HG02884 (cell line): ENCODE measurements at regions not wholly inside any gene's neighbourhood (a gene's known extent, or its start where the extent isn't known, plus 50 kb on each side); places are given as distances from the start of the nearest gene placed in this dataset.

Experiments
- ATAC-seq: cut with Tn5 transposase; IDR thresholded peaks from one replicate; pipeline ENCODE4 v1.9.1; 2021; ENCODE audit warnings: mild to moderate bottlenecking, moderate library complexity; ENCODE audit not compliant: unreplicated experiment

DNA sequence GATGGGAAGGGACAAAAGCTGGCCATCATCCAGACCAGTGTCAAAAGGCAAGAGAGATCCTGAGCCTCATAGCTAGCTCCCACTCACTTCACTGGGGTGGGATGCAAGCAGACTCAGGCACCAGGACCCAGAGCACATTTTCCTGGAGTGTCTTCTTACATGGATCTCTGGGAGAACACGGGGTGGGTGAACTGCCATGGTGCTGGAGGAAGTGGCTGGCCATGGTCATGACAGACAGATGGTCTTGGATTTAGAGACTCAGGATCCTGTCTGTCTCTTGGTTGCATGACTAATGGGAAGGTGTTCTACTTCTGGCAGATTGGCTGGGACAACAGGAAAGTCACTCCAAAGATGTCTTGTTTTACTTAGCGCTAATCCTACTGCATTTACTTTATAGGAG lies 311.5 kb downstream of the ATP23 start:
- ATAC-seq = no peak

DNA sequence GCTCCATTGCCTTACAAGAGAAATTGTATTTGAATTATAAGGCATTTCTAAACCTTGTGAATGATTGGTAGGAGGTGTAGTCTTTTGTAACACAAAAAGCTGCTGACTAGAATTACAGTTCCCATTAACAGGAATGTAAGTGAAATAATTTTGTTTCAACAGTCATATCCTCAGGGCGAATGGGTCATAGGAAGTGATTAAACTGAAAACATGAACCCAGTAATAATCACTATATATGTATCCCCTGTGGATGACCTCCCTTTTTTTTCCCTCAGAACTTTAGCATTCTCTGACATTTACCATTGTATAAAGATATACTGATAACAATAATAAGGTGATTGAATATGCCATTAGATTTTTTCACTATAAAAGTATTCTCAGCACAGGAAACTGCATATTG lies 312.3 kb downstream of the ATP23 start:
- ATAC-seq = no peak

DNA sequence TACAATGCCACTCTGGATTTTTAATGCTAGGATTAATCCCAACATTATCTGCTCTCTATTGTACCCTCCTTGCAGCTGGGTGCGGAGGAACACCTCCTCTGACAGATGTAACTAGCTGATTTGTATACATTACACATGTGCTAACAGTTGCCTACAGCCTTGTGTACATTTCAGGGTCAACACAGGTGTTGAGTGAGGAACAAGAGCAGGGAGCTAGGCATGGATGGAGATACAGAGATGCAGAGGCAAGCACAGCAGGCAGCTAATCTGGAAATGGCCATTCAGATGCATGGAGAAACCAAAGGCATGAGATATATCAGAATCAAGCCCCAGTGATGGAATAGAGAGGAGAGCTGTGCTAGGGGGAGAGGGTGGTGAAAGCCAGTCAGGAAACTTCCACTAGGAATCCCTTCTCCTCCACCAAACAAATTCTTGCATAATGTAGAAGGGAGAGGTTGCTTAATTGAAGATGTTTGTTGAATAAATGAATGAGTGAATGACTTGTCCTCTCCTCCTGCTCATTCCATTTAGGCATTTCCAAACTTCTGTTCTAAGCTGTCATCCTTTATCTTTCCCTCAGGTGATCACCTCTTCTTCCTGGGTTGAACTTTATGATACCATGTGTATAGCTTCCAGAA lies 313.2 kb downstream of the ATP23 start:
- ATAC-seq = no peak

GRCh38 chr12:58262796-58263195 lies 321.4 kb downstream of the ATP23 start:
- ATAC-seq = no peak

DNA sequence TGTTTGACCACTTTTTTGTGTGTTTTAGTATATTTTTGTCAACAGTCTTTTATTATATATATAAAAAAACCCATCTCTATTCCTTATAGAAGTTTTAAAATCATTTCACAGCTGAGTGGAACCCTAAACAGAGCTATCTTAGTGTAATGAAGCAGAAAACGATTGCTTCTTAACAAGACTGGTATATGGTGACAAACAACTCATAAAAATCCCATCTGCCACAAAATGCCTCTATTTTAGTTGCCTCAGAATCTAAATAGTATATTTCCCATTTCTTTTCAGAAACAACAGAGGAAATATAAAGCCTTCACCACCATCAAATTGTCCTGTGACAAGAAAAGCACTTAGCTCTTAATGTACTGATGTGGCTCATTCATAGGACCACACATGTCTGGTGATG lies 322.4 kb downstream of the ATP23 start:
- no peak for ATAC-seq

DNA sequence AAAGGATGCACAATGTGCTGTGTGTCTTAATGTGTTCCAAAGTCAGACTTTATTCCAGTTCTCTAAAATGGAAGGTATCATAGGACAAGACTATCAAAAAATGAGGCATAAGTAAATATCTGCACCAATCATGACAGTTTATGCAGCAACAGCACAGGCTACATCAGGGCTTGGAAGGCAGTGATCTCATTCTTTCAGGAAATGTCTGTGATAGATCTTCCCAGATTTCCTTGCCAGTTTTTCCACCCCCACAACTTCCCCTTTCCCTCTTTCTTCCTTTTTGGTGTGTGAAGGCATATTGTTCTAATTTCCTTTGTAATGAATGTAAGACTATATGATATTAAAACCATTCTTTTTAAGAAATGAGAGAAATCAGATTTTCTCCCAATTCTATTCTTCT lies 326.7 kb downstream of the ATP23 start:
- no peak for ATAC-seq

GRCh38 chr12:58269476-58269875 lies 328.1 kb downstream of the ATP23 start:
- ATAC-seq = no peak

DNA sequence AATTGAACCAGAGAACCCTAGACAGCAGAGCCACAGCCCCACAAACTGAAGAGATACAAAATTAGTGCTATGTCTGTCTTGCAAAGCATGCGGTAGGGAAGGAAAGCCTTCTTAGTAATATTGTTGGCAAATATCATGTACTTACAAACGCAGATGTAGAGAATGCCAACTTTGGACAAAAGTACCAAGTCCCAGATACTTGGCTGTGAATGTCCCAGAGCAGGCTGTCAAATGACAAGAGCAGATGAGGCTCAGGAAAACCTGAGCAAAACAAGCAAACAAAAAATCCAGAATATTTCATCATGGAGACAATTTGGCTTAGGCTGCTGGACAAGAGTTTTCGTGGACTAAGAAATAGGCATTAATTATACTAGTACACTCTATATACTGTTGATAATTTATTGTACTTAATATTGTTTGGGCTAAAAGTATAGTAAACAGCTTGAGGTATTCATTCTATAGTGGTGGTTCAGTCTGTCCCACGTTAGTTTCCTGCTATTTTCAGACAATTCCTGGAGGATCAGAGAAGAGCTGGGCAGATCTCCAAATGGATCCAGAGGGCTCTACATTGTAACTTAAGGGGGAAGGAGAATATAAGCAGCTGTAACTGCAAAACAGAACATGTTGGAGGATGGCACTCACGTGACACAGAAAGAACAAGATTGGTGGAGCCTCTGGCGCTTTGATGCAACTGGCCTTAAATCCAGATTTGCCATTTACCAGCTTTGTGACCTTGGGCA lies 329.8 kb downstream of the ATP23 start:
- ATAC-seq = no peak

DNA sequence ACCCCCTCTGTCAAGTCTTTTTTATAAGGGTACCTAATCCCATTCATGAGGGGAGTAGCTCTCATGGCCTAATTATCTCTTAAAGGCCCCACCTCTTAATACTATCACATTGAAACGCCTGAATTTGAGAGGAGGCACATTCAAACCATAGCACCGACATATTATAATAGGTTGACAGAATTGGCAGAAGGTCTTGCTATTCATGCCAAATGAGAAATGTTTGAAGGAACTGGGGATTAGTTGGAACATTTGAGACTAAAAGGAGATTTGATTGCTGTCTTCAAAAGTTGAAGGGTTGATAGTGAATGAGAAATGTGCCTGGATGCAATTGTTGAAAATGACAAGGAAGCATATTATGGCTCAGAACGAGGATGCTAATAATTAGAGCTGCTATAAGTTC lies 331.1 kb downstream of the ATP23 start:
- no peak for ATAC-seq

DNA sequence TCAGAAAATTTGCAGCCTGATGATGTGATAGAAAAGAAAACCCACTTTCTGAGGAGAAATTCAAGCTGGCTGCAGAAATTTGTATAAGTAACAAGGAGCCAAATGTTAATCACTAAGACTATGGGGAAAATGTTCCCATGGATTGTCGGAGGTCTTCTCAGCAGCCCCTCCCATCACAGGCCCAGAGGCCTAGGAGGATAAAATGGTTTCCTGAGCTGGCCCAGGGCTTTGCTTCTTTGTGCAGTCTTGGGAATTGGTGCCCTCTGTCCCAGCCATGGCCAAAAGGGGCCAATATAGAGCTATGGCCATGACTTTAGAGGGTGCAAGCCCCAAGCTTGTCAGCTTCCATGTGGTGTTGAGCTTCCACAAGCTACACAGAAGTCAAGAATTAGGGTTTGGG lies 335.9 kb downstream of the ATP23 start:
- ATAC-seq = no peak

- ATAC-seq = no peak
These were observed 342.2 kb downstream of the ATP23 start for GRCh38 chr12:58283553-58283952.

DNA sequence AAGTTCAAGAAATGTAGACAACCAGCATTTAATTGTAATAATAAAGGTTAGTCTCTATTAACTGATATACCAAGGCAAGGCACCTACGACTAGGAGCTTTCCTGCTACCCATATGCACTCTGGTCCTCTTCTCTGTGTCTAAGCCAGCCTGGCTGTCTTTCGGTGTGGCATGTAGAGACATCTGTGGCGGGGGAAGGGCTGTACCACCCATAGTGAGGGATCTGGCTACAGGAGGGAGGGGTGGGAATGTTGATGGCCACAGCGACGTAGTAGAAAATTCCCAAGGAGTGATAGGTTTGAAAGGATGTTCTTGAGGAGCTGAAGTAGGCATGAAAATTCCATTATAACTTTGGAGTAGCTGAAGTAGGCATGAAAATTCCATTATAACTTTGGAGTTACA lies 344.2 kb downstream of the ATP23 start:
- ATAC-seq = no peak

DNA sequence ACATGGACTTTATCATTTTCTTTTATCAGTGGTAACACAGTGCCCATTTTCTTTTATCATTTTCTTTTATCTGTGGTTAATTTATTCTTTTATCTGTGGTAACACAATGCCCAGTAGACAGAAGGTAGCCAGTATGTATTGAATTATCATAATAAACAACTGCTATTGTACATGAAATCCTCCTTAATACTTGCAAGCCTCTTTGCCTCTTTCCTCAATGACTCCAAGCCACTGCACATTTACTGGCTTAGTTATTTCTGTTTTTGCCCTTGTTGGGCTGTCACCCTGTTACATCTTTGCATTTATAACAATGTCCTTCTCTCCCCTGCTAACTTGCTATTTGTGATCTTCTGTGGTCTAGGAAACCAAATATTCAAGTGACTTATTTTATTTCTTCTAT lies 345.0 kb downstream of the ATP23 start:
- no peak for ATAC-seq

GRCh38 chr12:58288190-58288589 lies 346.8 kb downstream of the ATP23 start:
- ATAC-seq = no peak

DNA sequence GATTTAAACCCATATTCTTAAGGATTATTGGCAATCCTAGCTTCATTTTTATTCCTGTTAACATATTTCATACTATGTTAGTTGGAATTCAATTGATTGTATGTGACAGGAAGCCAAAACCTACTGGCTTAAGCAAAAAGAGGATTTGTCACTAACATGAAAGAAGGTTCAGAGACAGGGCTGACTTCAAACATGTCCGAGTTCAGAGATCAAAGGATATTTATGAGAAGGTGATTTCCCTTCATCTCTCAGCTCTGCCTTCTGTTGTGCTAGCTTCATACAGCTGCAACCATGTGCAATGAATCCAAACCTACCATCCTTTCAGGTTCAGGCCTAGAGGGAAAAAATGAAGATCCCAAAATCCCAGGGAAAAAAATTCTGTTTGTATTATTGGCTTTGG lies 349.7 kb downstream of the ATP23 start:
- ATAC-seq = peak; percentile 60

DNA sequence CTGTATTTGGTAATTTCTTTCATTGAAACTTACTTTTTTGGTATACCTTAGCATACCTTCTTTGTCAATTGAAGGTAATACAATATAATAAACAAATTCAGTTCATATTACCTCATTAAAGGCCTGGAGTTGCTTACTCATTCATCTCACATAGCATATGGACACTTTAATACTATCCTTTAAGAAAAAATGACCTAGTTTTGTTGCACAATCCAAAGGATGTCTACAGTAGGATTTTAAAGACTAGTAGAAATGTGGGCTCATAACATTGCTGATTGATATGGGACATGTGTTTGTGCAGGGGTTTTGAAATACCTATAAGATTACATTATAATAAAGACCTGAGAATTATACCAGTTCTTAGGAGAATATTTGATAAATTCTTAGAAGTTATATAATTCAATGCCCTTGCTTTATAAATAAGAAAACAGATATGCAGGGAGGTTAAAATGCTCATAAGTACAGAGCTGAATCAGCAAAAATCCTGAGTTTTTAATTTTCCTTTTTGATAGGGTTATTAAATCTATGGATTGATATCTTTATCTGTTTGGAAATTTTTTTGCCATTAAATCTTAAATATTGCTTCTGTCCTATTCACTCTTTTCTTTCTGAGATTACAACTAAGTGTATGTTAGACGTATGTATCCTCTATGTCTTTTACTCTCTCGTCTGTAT lies 352.1 kb downstream of the ATP23 start:
- no peak for ATAC-seq

GRCh38 chr12:58295268-58295667 lies 353.9 kb downstream of the ATP23 start:
- ATAC-seq = no peak

GRCh38 chr12:58296863-58297262 lies 355.5 kb downstream of the ATP23 start:
- no peak for ATAC-seq

GRCh38 chr12:58298803-58299202 lies 357.4 kb downstream of the ATP23 start:
- ATAC-seq = no peak

GRCh38 chr12:58299371-58299770 lies 358.0 kb downstream of the ATP23 start:
- ATAC-seq = no peak

DNA sequence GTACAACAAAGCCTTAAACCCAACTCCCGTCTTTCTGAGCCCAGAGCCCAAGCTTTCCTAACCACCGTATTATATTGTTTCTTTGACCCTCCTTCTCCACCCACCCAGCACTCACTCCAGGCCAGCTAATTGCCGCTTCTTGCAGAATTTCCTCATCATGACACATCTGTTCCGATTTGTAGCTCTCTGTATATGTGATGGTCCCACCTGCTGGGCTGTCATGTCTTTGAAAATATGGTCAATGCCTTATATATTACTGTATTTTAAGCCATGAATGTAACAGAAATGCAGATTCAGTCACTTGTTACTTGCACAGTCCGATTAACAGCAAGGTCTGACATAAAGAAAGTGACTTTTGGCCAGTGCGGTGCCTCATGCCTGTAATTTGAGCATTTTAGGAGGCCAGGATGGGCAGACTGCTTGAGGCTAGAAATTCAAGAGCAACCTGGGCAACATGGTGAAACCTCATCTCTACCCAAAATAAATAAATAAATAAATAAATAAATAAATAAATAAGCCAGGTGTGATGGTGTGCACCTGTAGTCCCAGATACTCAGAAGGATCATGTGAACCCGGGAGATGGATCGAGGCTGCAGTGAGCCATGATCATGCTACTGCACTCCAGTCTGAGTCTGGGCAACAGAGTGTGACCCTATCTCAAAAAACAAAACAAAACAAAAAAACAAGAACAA lies 359.8 kb downstream of the ATP23 start:
- ATAC-seq = no peak

GRCh38 chr12:58301730-58302122 lies 360.4 kb downstream of the ATP23 start:
- no peak for ATAC-seq
